NCI-H345 treated with DMSO at 0.1 percent for 48 hours (cell line): ENCODE measurements at regions not wholly inside any gene's neighbourhood (a gene's known extent, or its start where the extent isn't known, plus 50 kb on each side); places are given as distances from the start of the nearest gene placed in this dataset.

ENCODE experiments used
- DNase-seq: peaks from one replicate; lab custom pipeline; 2025; ENCODE audit not compliant: unreplicated experiment; lab: John Stamatoyannopoulos, UW

DNA sequence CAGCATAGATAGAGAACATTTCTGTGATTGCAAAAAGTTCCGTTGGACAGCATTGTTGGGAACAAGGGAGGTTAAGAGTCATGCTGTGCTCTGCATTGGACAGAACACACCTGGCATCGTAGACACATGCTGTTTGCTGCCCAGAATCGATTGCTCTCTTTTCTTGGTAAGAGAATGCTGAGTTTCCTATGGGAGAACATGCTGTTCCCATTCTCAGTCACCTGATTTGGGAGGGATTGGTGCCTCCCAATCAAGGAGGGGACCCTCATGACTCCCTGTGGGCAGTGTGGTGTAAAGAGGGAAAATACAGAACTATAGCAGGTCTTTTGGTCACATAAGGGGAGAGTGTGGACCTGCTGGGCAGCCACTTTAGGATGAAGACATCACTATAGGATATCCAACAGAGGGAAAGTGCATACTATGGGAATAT lies 555.4 kb upstream of the CLINT1 start:
- DNase-seq, result no peak

DNA sequence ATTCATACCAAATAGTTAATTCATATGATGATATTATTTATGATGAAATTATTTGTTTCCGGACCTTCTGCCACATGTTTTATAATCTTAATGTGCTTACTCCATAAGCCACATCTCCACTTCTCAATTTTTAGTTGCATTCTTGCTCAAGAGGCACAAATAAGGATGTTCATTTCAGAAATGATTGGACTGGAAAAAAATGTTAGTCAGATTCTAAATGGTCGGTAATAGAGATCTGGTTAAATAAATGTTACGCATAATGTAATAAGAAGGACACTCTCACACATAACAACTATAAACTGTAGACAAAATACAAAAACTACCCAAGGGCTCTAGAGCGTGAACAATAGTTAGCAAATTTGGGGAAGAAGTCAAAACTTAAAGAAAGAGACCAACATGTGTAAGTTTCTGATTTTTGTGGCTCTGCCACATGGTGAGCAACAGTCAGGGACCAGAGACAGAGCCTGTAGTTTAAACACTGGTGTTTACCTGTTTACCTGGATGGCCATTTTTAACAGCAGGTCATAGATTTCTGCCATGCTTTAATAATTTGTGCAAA lies 554.3 kb upstream of the CLINT1 start:
- DNase-seq, result no peak

DNA sequence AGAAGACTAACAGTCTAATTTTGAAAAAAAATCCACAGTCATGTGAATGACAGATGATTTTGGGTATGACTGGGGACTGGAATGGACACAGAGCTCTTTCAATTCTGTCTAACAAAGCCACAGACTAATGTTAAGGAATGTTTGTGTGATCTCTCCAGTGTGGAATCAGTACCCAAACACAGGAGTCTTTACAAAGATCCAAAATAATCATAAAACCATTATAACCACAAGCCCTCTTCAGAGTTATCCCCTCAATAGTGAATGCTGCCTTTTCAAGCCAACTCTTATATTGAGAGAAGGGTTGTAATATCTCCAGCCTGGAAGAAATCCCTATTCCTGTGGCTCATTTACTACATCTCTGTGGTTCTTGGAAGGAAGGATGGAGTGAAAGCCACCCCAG lies 552.0 kb upstream of the CLINT1 start:
- no peak for DNase-seq

DNA sequence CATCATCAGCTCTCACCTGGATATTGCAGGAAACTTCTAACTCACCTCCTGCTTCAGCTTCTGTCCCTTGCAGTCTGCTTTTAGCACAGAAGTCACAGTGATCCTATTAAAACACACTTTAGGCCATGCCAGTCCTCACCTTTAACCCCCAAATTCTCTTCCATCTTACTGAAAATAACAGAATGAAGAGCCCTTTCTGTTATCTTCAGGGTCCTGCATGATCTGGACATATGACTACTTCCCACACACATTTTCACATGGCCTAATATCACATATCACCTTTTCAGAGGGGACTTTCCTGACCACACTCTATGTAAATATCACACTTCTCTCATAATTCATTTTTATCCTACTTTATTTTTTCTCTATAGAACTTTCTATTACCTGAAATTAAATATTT lies 550.6 kb upstream of the CLINT1 start:
- DNase-seq, result no peak

DNA sequence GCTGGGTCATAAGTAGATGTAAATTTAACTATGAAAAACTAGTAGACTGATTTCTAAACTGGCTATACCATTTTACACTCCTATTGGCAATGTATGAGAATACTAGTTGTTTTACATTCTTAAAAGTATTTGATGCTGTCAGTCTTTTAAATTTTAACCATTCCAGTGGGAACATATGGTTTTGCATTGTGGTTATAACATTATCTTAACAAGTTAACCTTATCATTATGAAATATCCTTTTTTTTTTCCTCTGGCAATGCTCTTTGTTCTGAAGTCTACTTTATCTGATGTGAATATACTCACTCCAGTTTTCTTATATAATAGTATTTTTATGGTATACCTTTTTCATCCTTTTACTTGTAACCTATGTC lies 548.9 kb upstream of the CLINT1 start:
- DNase-seq, result no peak

DNA sequence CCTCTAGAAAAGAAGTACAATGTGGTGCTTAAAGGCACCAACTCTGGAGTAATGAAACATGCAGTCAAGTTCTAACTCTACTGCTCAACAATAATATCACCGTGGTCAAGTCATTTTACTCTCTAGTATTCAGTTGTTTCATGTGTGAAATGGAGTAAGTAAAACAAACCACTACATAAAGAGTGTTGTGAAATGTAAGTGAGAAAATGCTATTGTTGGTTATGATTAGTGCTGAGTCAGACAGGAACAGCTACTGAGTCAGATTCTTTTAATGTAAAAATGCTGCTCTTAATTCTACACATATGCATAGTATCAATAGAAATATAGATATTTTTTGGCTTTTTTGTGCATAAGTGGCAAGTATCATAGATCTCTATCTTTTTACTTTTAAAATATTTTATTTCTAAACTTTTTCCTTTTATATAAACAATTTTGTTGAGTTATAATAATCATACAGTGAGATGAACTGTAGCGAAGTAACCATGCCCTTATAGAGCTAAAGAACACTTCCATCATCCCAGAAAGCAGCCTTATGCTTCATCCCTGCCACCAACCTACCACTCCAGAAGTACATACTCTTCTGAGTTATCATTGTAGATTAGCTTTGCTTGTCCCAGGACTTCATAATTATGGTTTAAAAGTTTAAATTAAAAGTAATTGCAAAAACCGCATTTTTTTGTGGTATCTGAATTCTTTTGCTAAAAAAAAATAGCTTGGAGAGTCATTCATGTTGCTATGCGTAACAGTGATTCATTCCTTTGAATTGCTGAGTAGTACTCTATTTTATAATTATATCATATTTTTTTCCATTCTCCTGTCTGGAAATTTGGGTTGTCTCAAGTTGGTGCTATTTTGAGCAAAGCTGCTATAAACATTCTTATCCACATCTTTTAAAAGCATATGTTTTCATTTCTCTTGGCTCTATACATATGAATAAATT lies 548.2 kb upstream of the CLINT1 start:
- DNase-seq, result no peak

DNA sequence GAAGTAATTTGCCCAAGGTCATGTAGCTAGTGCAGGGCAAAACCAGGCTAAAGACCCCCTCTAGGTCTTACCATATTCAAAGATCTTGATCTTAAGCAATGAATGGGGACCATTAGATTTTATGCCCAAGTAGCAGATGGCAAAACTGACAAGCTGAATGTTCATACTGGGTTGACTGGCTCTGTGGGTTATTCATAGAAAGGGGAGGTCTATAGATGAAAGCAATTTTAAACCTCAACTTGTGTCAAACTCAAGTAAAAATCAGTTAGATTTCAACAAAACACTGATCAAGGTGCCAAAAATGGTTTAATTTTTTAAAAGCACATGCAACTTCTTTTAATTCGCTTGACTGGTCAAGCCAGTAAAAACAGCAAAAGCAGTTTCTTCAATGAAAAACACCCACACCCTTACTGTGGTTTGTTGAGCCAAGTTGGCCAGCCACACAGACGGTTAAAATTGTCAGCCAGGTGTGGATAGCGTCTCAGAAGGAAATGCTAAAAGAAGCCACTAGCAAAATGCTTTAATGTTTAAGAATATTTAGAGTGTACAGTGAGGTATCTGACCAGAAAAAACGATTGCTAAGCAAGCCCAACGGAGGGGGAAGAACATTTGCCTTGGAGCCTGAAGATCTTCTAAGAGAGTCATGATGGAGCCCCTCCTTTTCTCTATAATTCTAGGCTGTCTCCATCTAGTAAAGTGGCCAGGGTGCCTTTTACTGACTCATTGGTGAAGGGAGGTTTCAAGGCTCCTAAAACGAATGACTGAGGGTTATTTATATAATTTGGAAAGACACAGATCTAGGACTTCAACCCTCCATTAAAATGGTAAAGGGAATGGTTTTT lies 539.6 kb upstream of the CLINT1 start:
- DNase-seq, result no peak

DNA sequence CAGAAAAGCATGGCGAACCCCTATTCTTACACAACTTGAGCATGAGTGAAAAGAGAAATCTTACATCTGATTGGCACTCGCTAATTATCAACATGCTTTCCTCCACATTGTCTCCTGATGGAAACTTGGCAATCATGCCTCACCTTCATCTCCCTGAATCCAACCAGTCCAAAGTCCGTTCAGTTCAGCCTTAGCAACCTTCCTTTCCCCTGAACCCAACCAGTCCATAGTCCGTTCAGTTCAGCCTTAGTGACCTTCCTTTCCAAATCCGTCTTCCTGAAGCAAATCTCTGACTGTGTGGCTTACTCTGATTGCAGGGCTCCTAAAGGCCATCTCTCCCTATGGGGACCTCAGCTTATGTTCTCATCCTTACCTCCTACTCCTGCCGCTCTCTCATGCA lies 538.3 kb upstream of the CLINT1 start:
- no peak for DNase-seq

DNA sequence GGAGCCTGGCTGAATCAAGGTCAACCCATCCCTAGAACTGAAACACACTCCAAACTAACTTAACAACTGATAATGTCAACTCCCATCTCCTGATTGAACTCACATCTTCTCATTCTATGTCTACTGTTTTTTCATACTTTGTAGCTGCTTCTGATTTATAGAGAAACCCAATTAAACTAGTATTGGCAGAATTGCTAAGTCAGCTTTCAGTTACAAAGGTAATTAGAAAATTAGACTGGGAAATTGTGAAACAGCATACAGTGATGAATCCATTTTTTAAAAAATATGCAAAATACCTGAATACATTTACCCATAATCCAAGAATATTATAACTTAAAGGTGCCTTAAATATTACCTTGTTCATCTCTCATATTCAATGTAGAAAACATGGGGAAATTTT lies 535.2 kb upstream of the CLINT1 start:
- DNase-seq, result no peak

DNA sequence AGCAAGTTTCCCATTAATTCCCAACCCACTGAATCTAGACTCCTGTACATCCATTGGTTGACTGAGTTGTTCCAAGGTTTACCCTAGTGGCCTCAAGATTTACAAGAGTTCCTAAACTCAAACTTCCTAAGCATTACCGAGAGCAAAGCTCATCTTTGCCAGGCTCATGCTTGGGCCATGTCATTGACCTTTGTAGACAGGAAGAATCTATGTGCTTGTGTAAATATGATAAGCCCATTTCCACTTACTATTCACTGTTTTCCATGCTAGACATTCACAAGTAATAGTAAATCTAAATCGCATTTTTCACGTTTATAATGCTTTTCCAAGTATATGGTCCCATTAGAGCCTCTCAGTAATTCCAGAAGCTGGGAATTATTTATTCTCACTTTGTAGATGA lies 534.5 kb upstream of the CLINT1 start:
- DNase-seq, result no peak

DNA sequence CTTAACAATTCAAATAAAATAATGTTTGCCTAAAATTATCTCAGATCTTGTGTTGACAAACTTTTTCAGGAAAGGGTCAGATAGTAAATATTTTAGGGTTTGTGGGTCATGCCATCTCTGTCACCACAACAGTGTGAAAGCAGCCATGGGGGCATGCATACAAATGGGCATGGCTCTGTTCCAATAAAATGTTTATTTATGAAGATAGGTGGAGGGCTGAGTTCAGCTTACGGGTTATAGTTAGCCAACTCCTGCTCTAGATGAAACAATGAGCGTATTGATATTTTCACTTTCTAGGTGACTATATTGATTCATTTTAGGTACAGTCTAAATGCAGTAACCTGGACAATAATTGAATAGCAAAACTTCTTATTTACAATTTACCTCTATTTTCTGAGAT lies 533.8 kb upstream of the CLINT1 start:
- no peak for DNase-seq

DNA sequence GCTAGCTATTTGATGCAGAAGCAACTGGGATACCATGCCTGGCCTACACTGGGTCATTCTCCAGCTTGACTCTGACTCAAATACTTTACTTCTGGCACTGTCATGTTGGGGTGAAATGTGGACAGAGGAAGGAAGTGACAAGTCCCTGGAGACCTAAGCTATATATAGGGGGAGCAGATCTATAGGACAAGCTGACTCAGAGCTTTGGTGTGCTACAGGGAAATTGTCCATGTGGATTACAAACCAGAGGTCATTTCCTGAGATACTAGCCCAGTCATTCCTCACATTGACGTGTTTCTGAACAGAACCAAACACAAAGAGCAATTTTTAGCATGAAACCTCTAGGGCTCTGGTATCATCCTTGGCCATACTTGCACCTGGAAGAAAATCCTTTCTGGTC lies 531.6 kb upstream of the CLINT1 start:
- DNase-seq, result no peak

DNA sequence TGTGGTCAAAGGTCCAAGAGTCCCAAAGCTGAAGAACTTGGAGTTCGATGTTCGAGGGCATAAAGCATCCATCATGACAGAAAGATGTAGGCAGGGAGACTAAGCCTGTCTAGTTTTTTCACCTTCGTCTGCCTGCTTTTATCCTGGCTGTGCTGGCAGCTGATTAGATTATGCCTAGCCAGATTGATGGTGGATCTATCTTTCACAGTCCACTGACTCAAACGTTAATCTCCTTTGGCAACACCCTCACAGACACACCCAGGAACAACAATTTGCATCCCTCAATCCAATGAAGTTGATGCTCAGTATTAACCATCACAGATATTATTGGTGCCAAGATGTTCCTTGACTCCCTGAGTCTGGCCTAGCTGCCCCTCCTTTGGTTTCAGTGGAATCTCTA lies 530.8 kb upstream of the CLINT1 start:
- DNase-seq, result no peak

DNA sequence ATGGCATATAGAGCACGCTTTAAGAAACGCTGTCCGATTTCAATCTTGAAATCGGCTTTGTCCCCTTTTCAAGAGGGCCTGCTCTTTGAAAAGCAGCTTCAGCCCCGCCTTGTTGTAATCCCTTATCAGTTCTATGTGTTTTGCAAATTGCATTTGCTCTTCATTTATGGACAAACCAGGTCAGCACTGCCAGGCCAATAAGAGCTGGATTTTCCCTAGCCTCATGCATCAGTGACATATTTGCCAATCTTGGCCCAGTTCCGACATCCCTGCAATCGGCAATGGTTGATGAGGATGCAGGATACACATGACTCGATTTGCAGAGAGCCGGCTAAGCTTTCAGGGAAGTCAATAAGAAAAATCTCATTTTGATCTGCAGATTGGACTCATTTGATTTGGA lies 529.1 kb upstream of the CLINT1 start:
- no peak for DNase-seq

DNA sequence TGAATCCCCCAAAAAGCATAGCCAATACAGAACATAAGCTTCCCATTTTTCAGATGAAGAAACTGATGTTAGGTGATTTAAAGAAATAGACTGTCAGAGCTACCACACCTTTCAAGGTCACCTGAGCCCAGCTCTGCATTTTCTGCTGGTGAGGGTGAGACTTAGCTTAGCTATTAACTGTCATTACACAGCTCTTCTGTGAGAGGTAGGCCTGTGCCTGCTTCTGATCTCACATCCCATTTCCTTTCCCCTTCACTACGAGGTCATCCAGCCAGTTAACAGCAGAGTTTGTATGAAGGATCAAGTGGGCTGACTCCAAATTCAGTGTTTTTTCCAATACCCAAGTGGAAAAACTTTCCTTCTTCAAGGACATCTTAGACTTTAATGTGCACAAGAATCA lies 528.6 kb upstream of the CLINT1 start:
- DNase-seq, result no peak

DNA sequence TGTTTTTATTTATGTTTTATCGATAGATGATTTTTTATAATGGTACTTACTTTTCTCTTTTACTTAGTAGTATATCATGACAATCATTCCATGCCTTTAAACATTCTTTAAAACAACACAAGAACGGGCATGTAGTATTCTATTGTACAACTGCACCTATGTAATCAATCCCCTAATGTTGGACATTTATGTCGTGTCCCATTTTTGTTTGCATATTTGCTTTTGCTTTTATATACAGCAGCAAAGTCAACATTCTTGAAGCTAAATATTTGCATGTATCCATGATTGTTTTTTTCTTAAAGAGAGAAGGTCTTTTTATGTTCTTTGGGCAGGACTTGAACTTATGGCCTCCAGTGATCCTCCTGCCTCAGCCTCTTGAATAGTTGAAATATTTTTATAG lies 527.0 kb upstream of the CLINT1 start:
- no peak for DNase-seq

DNA sequence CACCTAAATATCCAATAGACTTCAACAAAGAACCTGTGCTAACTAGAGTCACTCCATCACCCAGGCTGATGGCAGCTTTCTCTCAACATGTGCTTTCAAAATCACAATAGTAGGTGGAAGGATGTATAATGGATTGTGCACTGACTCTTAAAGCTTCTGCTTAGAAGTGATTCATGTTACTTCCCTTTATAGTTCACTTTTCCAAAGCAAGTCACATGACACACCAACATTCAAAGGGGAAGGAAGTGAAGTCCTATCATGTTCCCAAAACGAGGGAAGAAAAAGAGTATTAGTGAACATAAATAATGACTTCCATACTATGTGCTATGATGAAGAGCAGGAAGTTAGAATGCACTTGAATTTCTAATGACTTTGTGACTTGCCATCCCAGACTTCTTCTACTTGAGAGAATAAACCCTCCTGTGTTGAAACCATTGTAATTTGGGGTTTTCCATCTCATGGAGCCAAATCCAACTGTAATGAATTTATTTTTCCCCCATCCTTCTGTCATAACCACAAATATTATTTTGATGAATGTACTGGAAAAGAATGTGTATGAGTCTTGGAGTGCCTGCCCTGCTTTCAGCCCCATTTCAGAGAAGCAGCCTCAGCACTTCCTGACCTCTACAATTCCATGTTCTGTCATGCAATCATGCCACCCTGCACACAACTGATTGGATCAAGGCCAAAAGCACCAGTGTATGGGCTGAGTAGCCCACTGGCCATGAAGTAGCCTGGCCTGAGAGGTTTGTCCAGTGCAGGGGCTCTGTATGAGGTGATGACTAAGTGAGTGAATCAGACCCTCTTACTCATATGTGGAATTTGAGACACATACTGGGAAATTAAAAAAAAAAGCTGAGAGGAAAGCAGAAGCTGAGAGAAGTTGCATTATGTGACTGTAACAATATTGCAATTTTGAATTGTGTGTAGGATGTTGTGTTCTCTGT lies 525.9 kb upstream of the CLINT1 start:
- DNase-seq, result no peak

DNA sequence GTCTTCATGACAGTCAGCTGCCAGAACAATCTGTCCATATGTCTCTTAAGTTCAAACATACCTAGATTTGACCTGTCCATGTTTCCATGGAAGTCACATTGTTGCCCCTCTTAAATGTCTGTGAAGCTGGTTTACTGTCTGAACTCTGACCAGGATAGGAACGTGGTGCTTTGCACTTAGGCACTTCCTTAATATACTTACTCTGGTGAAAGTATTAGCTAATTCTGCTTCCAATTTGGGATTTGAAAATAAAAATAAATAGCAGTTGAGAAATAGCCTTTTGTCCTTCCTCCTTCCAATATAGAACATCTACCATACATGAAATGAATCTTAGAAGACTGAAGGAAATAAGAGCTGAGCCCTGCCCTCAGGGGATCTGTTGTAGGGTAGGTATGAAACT lies 524.5 kb upstream of the CLINT1 start:
- DNase-seq, result no peak

DNA sequence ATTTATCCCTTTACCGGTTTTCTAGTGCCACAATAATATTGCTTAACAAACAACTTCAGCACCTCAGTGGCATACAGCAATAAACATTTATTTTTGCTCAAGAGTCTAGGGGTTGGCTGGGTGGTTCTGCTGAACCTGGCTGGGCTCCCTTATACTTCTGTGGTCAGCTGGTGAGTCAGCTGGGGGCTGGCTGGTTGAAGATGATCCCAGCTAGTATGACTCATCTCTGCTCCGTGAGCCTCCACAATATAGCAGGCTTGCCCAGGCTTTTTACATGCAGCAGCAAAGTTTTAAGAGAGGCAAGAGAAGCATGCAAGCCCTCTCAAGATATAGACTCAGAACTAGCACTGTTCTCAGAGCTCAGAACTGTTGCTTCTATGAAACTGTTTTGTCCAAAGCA lies 523.5 kb upstream of the CLINT1 start:
- DNase-seq, result no peak

DNA sequence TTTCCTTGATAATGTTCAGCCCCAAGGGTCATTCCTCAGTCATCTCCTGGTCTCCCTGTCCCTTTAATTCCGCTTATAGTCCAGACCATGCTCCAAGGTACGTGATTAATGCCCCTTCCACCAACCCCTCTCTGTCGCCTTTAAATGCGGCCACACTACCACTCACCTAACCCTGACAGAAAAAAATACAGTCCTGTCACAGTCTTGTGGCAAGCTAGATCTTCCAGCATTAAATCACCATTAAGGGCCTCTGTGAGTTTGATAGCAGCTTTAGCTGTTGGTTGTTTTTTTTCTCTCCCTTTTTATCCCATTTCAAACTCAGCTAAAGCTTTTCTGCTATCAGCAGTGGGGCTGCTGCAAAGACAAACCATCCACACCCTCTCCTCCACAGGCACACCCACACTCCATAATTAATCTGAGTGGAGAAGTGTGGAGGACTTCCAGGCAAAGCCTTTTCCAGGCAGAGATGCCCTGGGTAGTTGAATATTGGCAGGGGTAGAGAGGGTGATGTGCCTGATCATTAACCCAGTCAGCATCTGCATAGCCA lies 522.7 kb upstream of the CLINT1 start:
- DNase-seq, result no peak

DNA sequence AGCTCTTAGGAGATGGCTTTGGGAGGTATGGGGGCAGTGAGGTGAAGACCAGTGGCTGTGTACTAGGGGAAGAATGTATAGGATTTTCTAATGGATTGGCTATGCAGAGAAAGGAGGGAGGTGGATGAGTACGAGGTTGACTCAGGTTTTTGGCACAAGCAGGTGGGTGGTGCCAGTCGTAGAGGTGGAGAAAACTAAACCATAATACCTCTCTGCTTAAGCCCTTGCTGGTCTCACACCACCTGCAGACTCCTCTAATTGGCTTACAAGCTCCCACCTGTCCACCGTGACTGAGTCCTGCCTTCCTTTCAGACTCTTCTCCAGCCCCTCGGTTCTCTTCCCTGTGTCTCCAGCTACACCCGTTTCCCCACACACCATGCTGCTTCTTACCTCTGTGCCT lies 521.7 kb upstream of the CLINT1 start:
- no peak for DNase-seq
